ENCODE measurements at regions not wholly inside any gene's neighbourhood (a gene's known extent, or its start where the extent isn't known, plus 50 kb on each side); places are given as distances from the start of the nearest gene placed in this dataset.

DNA sequence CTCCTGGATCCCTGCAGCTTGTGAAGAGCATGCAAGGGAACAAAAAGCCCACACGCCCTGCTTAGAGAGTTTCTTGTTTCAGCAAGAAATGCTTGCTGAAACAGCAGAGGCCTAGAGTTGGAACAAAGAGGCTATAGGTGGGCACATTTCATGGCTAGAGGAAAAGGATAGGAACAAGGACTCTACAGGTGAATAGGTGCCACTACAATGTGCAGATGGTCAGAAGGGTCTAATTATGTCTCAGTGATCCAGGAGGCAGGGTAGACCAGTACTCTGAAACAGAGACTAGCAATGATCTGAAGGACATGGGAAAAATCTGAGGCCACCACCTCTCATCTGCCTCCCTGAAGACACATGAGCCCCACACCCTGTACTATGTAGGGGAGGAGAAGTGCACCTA lies 609.0 kb downstream of the REEP3 start:
- H3K4me1 Mint-ChIP-seq: peaks cover 5% of the 10 kb centered on the region
- peaks cover 4% of the 10 kb centered on the region for H3K27me3 Mint-ChIP-seq (ENCODE audit: low read depth, poor library complexity)

DNA sequence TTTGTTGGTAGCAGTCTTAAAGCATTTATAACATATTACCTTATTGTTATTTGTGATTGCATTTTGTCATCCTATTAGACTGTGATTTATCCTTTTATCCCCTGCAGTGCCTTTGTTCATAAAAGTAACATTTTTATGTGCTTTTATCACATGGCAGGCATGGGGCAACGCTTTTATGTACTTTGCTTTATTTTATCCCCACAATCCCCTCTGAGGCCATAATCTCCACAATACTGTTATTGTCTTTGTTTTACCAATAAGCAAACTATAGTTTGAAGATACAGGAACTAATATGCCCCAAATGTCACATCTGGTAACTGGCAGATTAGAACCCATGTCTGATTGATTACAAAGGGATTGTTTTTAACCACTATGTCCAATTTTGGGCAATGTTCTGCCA lies 613.5 kb downstream of the REEP3 start:
- H3K27me3 Mint-ChIP-seq (ENCODE audit: low read depth, poor library complexity): peaks cover 3% of the 10 kb centered on the region

More for the DNA sequence above, 609.0 kb downstream of the REEP3 start:
- Mint-ChIP-seq H3K27ac (peak overlapping the region; percentile 8), H3K4me3 (no peak overlapping the region), H3K36me3 (ENCODE audit: low read depth) (no peaks in the 10 kb centered on the region), H3K9me3 (peaks cover 12% of the 10 kb centered on the region)
- TF ChIP-seq, protein P1, sequence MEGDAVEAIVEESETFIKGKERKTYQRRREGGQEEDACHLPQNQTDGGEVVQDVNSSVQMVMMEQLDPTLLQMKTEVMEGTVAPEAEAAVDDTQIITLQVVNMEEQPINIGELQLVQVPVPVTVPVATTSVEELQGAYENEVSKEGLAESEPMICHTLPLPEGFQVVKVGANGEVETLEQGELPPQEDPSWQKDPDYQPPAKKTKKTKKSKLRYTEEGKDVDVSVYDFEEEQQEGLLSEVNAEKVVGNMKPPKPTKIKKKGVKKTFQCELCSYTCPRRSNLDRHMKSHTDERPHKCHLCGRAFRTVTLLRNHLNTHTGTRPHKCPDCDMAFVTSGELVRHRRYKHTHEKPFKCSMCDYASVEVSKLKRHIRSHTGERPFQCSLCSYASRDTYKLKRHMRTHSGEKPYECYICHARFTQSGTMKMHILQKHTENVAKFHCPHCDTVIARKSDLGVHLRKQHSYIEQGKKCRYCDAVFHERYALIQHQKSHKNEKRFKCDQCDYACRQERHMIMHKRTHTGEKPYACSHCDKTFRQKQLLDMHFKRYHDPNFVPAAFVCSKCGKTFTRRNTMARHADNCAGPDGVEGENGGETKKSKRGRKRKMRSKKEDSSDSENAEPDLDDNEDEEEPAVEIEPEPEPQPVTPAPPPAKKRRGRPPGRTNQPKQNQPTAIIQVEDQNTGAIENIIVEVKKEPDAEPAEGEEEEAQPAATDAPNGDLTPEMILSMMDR (IDR thresholded peaks at IDR 0.05): no peak
- DNase-seq: no peak

DNA sequence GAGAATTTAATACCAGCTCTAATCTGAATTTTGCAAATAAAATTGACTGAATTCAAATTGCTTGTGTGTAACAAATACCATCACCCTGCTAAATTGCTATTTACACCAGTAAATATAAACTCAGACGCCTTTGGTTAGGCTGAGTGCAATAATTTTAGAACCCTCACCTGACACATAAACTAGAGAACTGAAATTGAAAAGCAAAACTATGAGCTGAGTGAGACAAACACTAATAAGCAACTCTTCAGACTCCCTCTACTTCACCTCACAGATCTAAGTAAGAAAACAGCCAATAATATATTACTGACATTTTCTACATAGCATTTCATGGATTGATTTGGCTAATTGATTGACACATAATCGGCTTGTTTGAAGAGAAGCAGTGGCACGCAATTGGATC lies 621.2 kb downstream of the REEP3 start:
- H3K4me1 Mint-ChIP-seq: no peaks in the 10 kb centered on the region
- no peak overlapping the region for H3K4me3 Mint-ChIP-seq
- TF ChIP-seq, protein P1 (IDR thresholded peaks at IDR 0.05): no peak
- H3K9me3 Mint-ChIP-seq: no peaks in the 10 kb centered on the region
- no peak for DNase-seq
- no peak overlapping the region for H3K27ac Mint-ChIP-seq
- no peaks in the 10 kb centered on the region for H3K27me3 Mint-ChIP-seq (ENCODE audit: low read depth, poor library complexity)
- no peaks in the 10 kb centered on the region for H3K36me3 Mint-ChIP-seq (ENCODE audit: low read depth)

More for the DNA sequence above, 613.5 kb downstream of the REEP3 start:
- Mint-ChIP-seq H3K9me3 (no peaks in the 10 kb centered on the region), H3K36me3 (ENCODE audit: low read depth) (no peaks in the 10 kb centered on the region), H3K4me1 (peaks cover 5% of the 10 kb centered on the region), H3K27ac (no peak overlapping the region), H3K4me3 (no peak overlapping the region)
- TF ChIP-seq, protein P1 (IDR thresholded peaks at IDR 0.05): no peak
- no peak for DNase-seq

DNA sequence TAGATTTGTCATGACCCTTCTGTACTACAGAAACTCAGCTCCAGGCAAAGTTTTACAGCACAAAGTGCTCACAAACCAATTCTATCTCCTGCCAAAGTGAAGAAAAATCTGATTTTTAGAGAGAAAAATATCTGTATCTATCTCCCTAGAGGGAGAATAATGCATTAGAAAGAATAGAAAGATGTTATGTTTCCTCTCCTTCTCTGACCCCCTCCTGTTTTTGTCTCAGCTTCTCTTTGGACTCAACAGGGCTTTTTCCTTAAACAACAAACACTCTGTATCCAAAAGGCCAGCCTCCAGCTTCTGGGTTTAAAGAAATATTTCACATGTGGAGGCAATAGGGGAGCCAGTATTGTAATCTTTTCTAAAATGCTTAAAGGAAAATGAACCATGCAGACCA lies 627.4 kb downstream of the REEP3 start:
- H3K27me3 Mint-ChIP-seq (ENCODE audit: low read depth, poor library complexity): peaks cover 4% of the 10 kb centered on the region
- no peak for DNase-seq
- peaks cover 8% of the 10 kb centered on the region for H3K9me3 Mint-ChIP-seq
- H3K27ac Mint-ChIP-seq: no peak overlapping the region
- TF ChIP-seq, protein P1 (IDR thresholded peaks at IDR 0.05): no peak
- no peak overlapping the region for H3K4me3 Mint-ChIP-seq
- H3K4me1 Mint-ChIP-seq: no peaks in the 10 kb centered on the region
- no peaks in the 10 kb centered on the region for H3K36me3 Mint-ChIP-seq (ENCODE audit: low read depth)

DNA sequence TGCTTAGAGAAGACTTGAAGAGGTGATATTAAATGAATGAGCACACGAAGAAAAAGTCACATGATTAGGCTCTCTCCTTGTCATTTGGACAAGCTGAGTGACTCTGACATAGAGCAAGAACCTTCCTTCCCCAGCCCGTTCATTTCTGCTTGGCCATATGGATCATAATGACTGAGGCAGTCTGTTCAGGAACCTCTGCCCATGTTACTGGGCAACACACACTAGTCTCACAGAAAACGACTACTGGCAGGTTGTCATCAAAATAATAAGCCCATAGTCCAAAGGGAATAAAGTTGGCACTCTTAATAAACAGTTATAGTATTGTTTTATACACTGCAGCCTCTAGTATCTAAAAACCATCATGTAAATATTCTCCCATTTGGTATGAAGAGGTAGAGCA lies 635.0 kb downstream of the REEP3 start:
- TF ChIP-seq, protein P1 (IDR thresholded peaks at IDR 0.05): no peak
- H3K4me1 Mint-ChIP-seq: no peaks in the 10 kb centered on the region
- no peaks in the 10 kb centered on the region for H3K27me3 Mint-ChIP-seq (ENCODE audit: low read depth, poor library complexity)
- H3K4me3 Mint-ChIP-seq: no peak overlapping the region
- H3K27ac Mint-ChIP-seq: no peak overlapping the region
- H3K36me3 Mint-ChIP-seq (ENCODE audit: low read depth): no peaks in the 10 kb centered on the region
- H3K9me3 Mint-ChIP-seq: peaks cover 14% of the 10 kb centered on the region
- DNase-seq: no peak

DNA sequence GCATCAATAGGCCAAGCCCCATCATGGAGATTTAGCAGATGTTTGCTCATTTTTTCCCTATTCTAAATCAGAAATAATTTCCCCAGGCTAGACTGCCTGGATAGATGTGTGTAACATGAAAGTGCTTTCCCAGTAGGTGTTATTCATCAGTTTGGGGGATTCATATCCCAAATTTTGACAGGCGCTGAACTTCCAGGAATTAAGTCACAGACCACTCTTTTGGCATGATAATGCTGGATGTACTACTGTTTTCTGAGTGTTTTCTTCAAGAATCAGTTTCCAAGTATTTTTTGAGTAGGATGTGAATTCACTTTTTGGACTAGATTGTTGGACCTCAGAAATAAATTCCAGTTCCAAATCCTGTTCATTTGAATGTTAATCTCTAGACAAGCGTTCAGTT lies 637.4 kb downstream of the REEP3 start:
- no peak overlapping the region for H3K27ac Mint-ChIP-seq
- no peaks in the 10 kb centered on the region for H3K27me3 Mint-ChIP-seq (ENCODE audit: low read depth, poor library complexity)
- no peaks in the 10 kb centered on the region for H3K36me3 Mint-ChIP-seq (ENCODE audit: low read depth)
- DNase-seq: no peak
- H3K4me1 Mint-ChIP-seq: no peaks in the 10 kb centered on the region
- no peak overlapping the region for H3K4me3 Mint-ChIP-seq
- TF ChIP-seq, protein P1 (IDR thresholded peaks at IDR 0.05): no peak
- H3K9me3 Mint-ChIP-seq: peaks cover 6% of the 10 kb centered on the region
